Common myeloid progenitor, CD34-positive (primary cell): ENCODE measurements at regions not wholly inside any gene's neighbourhood (a gene's known extent, or its start where the extent isn't known, plus 50 kb on each side); places are given as distances from the start of the nearest gene placed in this dataset.

ENCODE experiments used
- CTCF ChIA-PET: fragments of 350-600 bp; sonication (Branson Sonifier 250); formaldehyde crosslinking; loops from one replicate; lab custom pipeline; 2021; ENCODE audit warnings: antibody characterized with exemption; lab: Charles Lee
- POLR2A ChIA-PET: fragments of 350-600 bp; sonication (Branson Sonifier 250); formaldehyde crosslinking; loops from one replicate; lab custom pipeline; 2021; ENCODE audit warnings: antibody characterized with exemption; lab: Charles Lee
- DNase-seq, 3 donors: peaks; one replicate each; pipeline versions ENCODE4 v3.0.0 to v3.0.0-alpha.2; 2013
- H3K27ac ChIP-seq, 2 experiments: 1 replicate in 1 of 2; 2 replicates in 1 of 2; pipeline ENCODE4 v1.7.0; 2013; ENCODE audit warnings: inconsistent platforms in 2 of 2, low read length in 2 of 2, mild to moderate bottlenecking in 2 of 2, low read depth in 1 of 2, moderate library complexity in 1 of 2; ENCODE audit not compliant: severe bottlenecking in 2 of 2, insufficient read depth in 1 of 2, poor library complexity in 1 of 2
- H3K27me3 ChIP-seq, 5 experiments: replicated peaks in 2 of 5; 1 replicate in 3 of 5; 2 replicates in 2 of 5; pipeline versions ENCODE4 v1.6.1 to v1.7.0; 2013; ENCODE audit warnings: low read length in 4 of 5, mild to moderate bottlenecking in 2 of 5, moderate library complexity in 2 of 5, inconsistent platforms in 1 of 5; ENCODE audit not compliant: insufficient read depth in 5 of 5, control insufficient read depth in 4 of 5
- H3K36me3 ChIP-seq, 4 experiments: 1 replicate in 2 of 4; 2 replicates in 2 of 4; pipeline versions ENCODE4 v1.6.1 to v1.7.0; 2013; ENCODE audit warnings: low read length in 3 of 4, control low read depth in 1 of 4, mild to moderate bottlenecking in 1 of 4; ENCODE audit not compliant: control insufficient read depth in 4 of 4, insufficient read depth in 4 of 4
- H3K4me1 ChIP-seq, 4 experiments: 1 replicate in 3 of 4; 2 replicates in 1 of 4; pipeline versions ENCODE4 v1.6.1 to v1.7.1; 2013; ENCODE audit warnings: low read length in 3 of 4, mild to moderate bottlenecking in 3 of 4, control low read depth in 1 of 4, inconsistent platforms in 1 of 4, moderate library complexity in 1 of 4; ENCODE audit not compliant: control insufficient read depth in 4 of 4, insufficient read depth in 4 of 4; ENCODE audit errors: control extremely low read depth in 1 of 4
- H3K4me3 ChIP-seq, 7 experiments: 1 replicate in 4 of 7; 2 replicates in 3 of 7; pipeline versions ENCODE4 v1.5.1 to v1.7.0; 2013; ENCODE audit warnings: mild to moderate bottlenecking in 7 of 7, low read length in 6 of 7, moderate library complexity in 6 of 7, inconsistent platforms in 2 of 7, low read depth in 2 of 7, control low read depth in 1 of 7; ENCODE audit not compliant: insufficient read depth in 4 of 7, control insufficient read depth in 1 of 7; ENCODE audit errors: extremely low read depth in 1 of 7
- H3K9me3 ChIP-seq, 5 experiments: 1 replicate in 4 of 5; 2 replicates in 1 of 5; pipeline versions ENCODE4 v1.6.1 to v1.7.1; 2013; ENCODE audit warnings: low read length in 4 of 5, mild to moderate bottlenecking in 2 of 5, inconsistent platforms in 1 of 5, low read depth in 1 of 5, moderate library complexity in 1 of 5; ENCODE audit not compliant: control insufficient read depth in 4 of 5, insufficient read depth in 2 of 5; ENCODE audit errors: control extremely low read depth in 1 of 5
- WGBS: methylation state at CpG from one replicate; pipeline ENCODE4 v1.1.5; 2013; ENCODE audit not compliant: insufficient coverage; 5-methylcytosine and 5-hydroxymethylcytosine counted together

- no peak for DNase-seq
- no peak overlapping the region for H3K27ac ChIP-seq
- H3K9me3 ChIP-seq = no peaks in the 10 kb centered on the region
- POLR2A ChIA-PET = no interaction called here
- peaks cover 0 to 3% (median 0%) of the 10 kb centered on the region in 5 experiments for H3K27me3 ChIP-seq
- no peaks in the 10 kb centered on the region for H3K36me3 ChIP-seq
- no peaks in the 10 kb centered on the region for H3K4me1 ChIP-seq
- H3K4me3 ChIP-seq = no peak overlapping the region
- CTCF ChIA-PET = no interaction called here
- no CpG with 5 or more reads among the region's 1 CpG for WGBS
Observed at GRCh38 chr3:181292984-181293383, 303.4 kb upstream of the DNAJC19 start.

DNA sequence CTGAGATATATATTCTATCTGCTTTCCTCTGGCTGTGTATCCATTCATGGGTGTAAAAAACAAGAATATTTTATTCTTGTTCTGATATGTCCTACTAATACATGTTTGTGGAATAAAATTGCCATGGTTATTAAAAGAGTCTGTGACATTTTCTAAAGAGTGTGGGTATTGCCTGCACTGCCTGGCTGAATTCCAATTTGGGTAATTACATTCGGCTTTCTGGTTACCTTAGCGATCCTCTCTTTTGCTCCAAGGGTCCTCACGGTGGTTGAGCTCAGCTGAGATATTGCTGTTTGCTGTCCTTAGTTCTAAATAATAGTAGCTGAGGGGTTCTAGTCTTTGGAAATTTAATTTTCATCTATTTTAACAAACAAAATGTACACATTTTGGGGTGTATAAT lies 301.4 kb upstream of the DNAJC19 start:
- WGBS = 90% methylated on average over 2 of the region's 3 CpGs
- no peak for DNase-seq
- CTCF ChIA-PET = no interaction called here
- Histone ChIP-seq H3K4me1 (no peaks in the 10 kb centered on the region), H3K9me3 (no peaks in the 10 kb centered on the region), H3K27ac (no peak overlapping the region), H3K36me3 (no peaks in the 10 kb centered on the region), H3K4me3 (no peak overlapping the region), H3K27me3 (peaks cover 0 to 2% (median 0%) of the 10 kb centered on the region in 5 experiments)
- POLR2A ChIA-PET = no interaction called here

DNA sequence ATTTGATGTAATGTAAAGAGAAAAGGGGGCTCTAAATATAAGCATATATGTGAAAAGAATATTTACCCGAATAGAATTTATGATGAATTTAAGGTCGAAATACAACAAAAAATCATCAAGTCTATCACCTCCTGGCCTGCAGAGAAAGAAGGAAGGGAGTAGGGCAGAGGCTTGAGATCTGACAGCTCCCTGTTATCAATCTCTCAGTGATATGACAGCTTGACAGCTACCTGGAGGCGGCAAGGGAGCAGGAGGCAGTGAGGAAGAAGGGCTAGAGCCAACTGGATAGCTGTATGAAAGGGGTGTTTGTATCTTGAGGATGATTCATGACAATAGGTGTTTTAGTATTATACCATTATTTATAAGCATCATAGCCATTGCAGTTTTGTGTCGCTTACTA lies 299.8 kb upstream of the DNAJC19 start:
- POLR2A ChIA-PET = no interaction called here
- Histone ChIP-seq H3K27ac (no peak overlapping the region), H3K27me3 (peaks cover 0 to 2% (median 0%) of the 10 kb centered on the region in 5 experiments), H3K36me3 (no peaks in the 10 kb centered on the region), H3K4me3 (no peak overlapping the region), H3K4me1 (no peaks in the 10 kb centered on the region), H3K9me3 (no peaks in the 10 kb centered on the region)
- no peak for DNase-seq
- CTCF ChIA-PET = interaction anchor here (2.3 kb wide), 1 partner anchor 37 kb away, joined by 5 read pairs; no protein-coding TSS in a partner anchor
- 82% methylated on average over 2 of the region's 4 CpGs for WGBS

DNA sequence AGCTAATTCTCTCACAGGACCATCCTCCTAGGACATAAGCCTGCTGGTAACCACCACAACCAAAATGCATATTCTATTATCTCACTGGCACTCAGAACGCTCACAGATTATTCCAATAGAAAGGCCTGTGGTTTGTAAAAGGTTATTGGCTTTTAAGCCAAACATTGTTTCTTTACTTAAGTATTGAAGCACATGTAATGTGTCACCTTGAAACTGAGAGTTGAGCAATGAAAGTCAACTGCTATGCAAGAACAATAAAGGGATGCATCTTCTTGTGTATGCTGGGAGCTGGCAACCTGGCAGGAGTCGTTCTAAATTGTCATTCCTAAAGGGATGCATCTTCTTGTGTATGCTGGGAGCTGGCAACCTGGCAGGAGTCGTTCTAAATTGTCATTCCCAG lies 298.6 kb upstream of the DNAJC19 start:
- Histone ChIP-seq H3K36me3 (no peaks in the 10 kb centered on the region), H3K27me3 (peaks cover 0 to 2% (median 0%) of the 10 kb centered on the region in 5 experiments), H3K4me3 (no peak overlapping the region), H3K4me1 (no peaks in the 10 kb centered on the region), H3K9me3 (no peaks in the 10 kb centered on the region), H3K27ac (no peak overlapping the region)
- no peak for DNase-seq
- POLR2A ChIA-PET = no interaction called here
- WGBS = no CpG with 5 or more reads among the region's 3 CpGs
- CTCF ChIA-PET = interaction anchor here (2.3 kb wide), 1 partner anchor 38 kb away, joined by 5 read pairs; no protein-coding TSS in a partner anchor

DNA sequence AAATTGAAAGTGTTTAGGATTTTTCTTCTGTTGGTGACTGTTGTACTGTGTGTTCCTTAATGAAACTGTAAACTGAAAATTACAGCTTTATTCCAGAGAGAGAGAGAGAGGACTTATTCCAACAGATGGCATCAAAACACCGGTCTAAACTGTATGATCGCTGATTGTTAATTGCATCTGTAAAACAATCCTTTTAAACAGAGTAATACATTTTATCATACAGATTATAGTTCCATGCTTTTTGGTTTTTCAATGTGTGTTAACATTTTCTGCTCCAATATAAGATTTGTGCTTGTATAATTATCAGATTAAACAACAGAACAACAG lies 289.7 kb upstream of the DNAJC19 start:
- CTCF ChIA-PET = interaction anchor here (1.8 kb wide), 2 partner anchors 63 to 69 kb away, joined by 4 to 6 read pairs; no protein-coding TSS in a partner anchor
- WGBS = no CpG with 5 or more reads among the region's 2 CpGs
- Histone ChIP-seq H3K36me3 (no peaks in the 10 kb centered on the region), H3K4me3 (no peak overlapping the region), H3K4me1 (no peaks in the 10 kb centered on the region), H3K27me3 (peaks cover 0 to 2% (median 0%) of the 10 kb centered on the region in 5 experiments), H3K9me3 (no peaks in the 10 kb centered on the region), H3K27ac (no peak overlapping the region)
- POLR2A ChIA-PET = no interaction called here
- DNase-seq = no peak

DNA sequence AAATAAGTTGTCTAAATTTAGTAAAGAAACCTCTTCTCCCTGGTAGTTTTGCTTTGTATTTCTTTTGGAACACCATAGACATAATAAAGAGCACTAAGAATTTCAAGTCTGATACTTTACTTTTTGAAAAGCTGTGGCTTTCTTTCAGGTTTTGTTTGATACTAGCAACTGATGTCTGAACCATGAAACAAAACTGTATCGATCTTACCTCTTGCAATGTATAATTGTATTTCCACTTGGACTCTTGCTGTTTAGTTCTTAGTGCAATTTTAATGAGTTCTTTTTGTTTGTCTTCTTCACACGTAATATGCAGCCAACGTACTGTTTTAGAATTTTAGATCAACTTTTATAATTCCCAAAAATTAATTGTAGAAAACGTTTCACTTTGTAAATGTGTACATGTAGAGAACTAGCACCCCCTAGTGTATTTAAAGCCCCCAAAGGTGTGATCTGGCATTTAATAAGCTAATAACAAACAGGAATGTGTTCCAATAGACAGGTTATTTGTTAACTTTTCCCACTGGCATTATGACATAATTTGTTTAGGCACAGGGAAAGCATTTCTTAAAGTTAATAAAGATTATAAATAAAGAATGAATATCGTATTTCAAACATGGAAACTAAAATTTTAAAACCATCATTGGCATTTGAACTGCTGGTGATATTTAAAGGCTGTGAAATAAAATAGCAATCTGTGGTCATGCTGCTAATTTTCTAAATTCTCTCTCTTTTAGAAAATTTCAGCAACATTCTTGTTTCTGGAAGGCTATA lies 289.1 kb upstream of the DNAJC19 start:
- Histone ChIP-seq H3K27me3 (peaks cover 0 to 2% (median 0%) of the 10 kb centered on the region in 5 experiments), H3K4me1 (no peaks in the 10 kb centered on the region), H3K36me3 (no peaks in the 10 kb centered on the region), H3K9me3 (no peaks in the 10 kb centered on the region), H3K27ac (no peak overlapping the region), H3K4me3 (no peak overlapping the region)
- CTCF ChIA-PET = interaction anchor here (1.8 kb wide), 2 partner anchors 62 to 68 kb away, joined by 4 to 6 read pairs; no protein-coding TSS in a partner anchor
- WGBS = no CpG with 5 or more reads among the region's 5 CpGs
- DNase-seq = peak in 2 of 3 donors; percentile 23 to 31
- POLR2A ChIA-PET = no interaction called here

DNA sequence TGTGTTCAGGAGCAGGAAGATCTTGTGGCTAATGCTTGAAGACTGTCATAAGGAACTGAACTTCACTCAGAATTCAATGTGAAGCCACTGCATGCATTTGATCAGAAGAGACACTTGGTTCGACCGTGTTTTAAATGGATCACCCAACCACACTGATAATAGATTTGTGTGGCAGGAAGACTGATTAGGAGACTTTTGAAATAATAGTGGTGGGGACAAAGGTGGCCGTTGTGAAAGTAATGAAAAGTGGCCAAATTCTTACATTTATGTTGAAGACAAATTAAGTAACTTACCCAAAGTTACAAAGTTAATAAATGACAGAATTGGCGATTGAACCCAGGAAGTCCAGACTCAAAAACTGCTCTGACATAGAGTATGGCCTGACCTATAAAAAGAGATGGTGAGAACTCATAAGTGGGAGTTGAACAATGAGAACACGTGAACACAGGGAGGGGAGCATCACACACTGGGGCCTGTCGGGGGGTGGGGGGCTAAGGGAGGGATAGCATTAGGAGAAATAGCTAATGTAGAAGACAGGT lies 286.9 kb upstream of the DNAJC19 start:
- POLR2A ChIA-PET = no interaction called here
- Histone ChIP-seq H3K4me3 (no peak overlapping the region), H3K27me3 (no peaks in the 10 kb centered on the region), H3K36me3 (no peaks in the 10 kb centered on the region), H3K4me1 (no peaks in the 10 kb centered on the region), H3K9me3 (no peaks in the 10 kb centered on the region), H3K27ac (no peak overlapping the region)
- CTCF ChIA-PET = no interaction called here
- WGBS = 100% methylated on average over 3 of the region's 6 CpGs
- no peak for DNase-seq
